GM18909 (cell line): ENCODE measurements at regions not wholly inside any gene's neighbourhood (a gene's known extent, or its start where the extent isn't known, plus 50 kb on each side); places are given as distances from the start of the nearest gene placed in this dataset.
"Not testable (repeated sequence)": the region's sequence is repeated elsewhere in the genome, so short reads cannot be mapped to it uniquely, and the experiment has no call there.

Source experiments
- ATAC-seq: cut with Tn5 transposase; IDR thresholded peaks from one replicate; pipeline ENCODE4 v1.9.1; 2021; ENCODE audit warnings: mild to moderate bottlenecking; ENCODE audit not compliant: unreplicated experiment, poor library complexity

- ATAC-seq = no peak
Measured at GRCh38 chr2:53231908-53232307, 535.7 kb upstream of the CHAC2 start.

DNA sequence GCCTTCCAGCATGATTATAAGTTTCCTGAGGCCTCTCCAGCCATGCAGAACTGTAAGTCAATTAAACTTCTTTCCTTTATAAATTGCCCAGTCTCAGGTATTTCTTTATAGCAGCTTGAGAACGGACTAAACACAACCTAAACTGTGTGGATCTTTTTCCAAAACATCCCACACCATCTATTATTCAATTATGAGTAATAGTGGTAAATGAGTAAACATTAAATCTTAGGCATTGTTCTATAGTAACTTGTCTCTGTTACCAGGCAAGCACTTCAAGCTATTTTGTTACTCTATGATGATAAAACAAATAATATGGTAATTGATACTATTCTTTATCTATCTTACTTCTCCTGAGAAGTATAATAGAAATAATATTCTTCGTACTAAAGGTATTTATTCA, 536.9 kb upstream of the CHAC2 start:
- no peak for ATAC-seq

DNA sequence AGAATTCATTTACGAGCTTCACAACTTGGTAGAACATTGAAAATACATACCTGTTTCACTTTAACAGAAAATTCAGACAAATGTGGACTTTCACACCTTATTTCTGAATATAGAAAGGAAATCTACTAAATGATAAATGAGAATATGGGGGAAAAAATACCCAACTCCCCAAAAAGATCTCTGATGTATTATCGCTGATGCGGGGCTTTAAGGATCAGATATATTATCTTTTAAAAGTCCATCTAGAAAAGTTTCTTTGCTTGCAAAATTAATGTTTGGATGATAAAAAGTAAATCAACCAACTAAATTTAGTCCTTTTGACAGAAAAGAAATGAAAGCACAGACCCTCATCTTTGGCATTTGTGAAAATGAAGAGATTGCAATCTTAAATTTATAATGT, 540.1 kb upstream of the CHAC2 start:
- ATAC-seq = no peak

DNA sequence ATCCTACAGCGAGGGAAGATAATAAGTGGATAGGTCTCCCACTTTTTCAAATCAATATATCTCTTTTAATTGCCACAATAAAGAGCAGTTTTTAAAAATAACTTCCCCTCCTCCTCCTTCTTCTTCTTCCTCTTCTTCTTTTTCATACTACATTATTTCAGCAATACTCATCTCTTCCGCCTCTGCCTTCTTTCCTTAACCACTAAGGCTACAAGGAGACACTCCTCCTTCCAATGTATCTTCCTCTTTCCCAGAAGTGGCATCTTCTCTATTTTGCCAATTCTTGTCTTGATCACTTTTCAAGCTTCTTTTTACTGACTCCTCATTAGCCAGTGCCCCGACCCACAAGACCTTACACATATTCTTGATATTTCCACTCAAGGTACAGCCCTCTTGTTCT, 546.6 kb upstream of the CHAC2 start:
- no peak for ATAC-seq

- ATAC-seq = no peak
Measured at GRCh38 chr2:53217250-53217649, 550.4 kb upstream of the CHAC2 start.

GRCh38 chr2:53216805-53217204, 550.8 kb upstream of the CHAC2 start:
- ATAC-seq = no peak

DNA sequence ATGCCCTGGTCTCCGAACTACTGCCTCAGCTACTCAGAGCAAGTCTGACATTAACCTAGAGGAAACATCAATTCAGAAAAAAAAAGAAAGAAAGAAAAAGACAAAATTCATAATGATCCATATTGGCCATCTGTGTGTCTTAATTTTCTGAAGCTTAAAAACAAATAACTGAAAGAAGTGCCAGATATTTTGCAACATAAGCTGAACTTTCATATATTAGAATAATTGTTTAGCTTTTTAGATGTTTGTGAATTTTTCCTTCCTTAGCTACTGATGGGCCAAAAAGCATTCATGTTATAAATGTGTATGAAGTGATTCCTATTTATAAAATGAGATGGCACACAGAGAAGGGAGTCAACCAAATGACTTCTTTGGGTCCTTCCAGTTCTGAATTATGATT, 555.0 kb upstream of the CHAC2 start:
- no peak for ATAC-seq

GRCh38 chr2:53211201-53211774, 556.3 kb upstream of the CHAC2 start:
- no peak for ATAC-seq

- no peak for ATAC-seq
Measured at GRCh38 chr2:53210538-53210937, 557.1 kb upstream of the CHAC2 start.

DNA sequence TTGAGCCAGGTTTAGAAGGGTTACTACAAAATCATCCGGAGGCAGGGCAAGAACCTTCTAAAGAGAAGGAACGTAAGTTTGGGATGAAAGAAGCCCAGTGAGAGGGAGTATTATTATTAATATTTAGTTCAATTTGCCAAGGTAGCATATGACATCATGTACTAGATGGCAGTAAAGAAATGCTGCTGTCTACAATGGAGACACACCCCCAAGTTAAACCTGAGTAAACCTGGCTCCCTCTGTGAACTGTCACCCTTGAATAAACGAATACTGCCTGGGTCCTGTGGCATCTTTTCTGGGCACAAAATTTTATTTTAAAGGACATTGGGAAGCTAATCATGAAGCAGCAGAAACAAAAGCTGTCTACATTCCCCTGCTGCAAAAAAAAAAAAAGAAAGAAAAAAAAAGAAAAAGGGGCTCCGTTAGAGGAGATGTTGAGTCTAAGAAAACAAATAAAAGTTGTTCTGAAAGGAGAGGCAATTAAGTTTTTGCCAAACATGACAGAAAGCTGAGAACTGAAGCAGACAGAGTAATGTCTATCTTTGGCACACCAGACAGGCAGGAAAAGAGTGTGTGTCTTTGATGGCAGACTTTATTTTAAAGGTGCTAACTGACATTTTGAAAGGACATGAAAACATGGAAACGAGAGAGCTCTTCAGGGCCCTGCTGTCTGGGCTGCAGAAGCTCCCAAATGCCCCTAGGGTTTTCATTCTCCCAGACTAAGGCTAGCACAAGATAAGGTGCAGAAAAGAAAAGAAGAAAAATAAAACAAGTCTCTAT, 557.7 kb upstream of the CHAC2 start:
- no peak for ATAC-seq

GRCh38 chr2:53208815-53209214, 558.8 kb upstream of the CHAC2 start:
- no peak for ATAC-seq

GRCh38 chr2:53206226-53206625, 561.4 kb upstream of the CHAC2 start:
- not testable (repeated sequence) for ATAC-seq

DNA sequence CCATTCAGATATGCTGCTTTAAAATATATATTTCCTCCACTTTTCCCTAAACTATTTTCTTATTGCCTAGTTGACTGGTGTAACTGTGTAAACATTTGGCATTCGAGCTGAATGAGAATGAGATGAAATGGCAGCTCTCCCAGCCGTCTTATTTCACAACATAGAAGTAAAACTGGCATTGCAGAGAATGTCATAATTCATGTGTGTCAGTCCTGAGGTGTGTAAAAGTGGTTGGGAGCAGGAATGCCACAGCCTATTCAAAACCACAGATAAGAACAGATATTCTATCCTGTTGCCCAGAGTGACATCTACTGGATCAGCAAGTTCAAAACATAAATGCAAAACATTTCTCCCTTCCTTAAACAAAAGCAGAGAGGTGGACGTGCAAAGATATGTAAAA, 565.5 kb upstream of the CHAC2 start:
- ATAC-seq = no peak

DNA sequence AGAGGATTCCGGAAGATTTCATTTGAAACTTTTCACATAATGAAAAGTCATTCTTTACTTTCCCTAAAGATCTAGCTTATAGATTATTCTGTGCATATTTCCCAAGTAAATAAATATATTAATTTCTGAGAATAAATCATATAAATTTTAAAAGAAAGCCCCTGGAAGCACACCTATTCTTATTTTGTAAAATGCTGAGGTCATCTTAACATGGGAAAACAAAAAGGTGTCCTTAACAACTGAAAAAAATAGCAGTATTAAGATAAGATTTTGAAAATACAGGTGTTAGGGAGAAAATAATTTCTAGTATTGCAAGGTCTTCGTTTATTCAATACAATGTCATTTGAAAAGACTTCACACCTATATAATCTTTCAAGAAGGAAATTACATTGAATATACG, 567.5 kb upstream of the CHAC2 start:
- ATAC-seq = no peak

GRCh38 chr2:53188851-53189510, 578.6 kb upstream of the CHAC2 start:
- ATAC-seq = no peak

DNA sequence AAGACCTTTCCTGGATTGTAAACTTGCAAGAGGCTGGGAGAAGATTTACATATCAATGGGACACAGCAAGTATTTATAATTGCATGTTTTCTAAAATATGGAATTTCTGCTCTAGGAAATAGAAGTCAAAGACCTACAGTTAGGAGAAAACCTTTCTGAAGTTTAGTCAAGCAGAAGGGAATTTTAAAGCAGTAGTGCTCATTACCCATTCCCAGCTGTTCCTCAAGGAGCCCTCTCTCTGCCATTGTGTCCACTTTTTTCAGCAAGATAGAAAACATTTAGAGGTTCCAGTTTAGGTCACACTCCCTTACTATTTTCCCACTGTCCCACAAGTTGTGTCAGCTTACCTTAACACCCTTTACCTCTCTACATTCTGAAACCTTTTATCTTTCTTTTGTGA, 584.0 kb upstream of the CHAC2 start:
- ATAC-seq = no peak

- no peak for ATAC-seq
Measured at GRCh38 chr2:53182601-53183000, 585.0 kb upstream of the CHAC2 start.

GRCh38 chr2:53181759-53182158, 585.8 kb upstream of the CHAC2 start:
- ATAC-seq = no peak

DNA sequence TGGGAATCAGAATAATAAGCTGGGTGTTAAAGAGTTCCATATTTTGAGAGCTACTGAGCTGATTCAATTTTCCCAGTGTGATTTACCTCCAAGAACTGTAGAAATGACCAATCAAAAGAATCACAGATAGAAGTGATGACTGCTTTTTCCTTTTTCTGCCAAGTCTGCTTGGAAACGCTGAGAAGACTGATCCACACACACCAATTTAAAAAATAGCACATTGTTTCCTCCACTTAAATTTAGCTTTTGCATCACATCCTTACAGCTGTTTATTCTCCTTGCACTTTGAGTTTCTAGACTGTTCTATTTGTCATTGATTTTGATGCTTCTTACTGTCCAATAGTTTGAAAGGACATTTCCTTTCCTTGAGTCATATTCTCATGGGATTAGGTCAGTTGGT, 590.3 kb upstream of the CHAC2 start:
- no peak for ATAC-seq

GRCh38 chr2:53174539-53174938, 593.1 kb upstream of the CHAC2 start:
- ATAC-seq = peak; percentile 14

- ATAC-seq = peak; percentile 57
Measured at GRCh38 chr2:53173698-53174455, 593.7 kb upstream of the CHAC2 start.
